SU-DHL-6 (cell line): ENCODE measurements at regions not wholly inside any gene's neighbourhood (a gene's known extent, or its start where the extent isn't known, plus 50 kb on each side); places are given as distances from the start of the nearest gene placed in this dataset.

ENCODE experiments used
- H2AFZ ChIP-seq: fragments of 200-600 bp; sonication (generic); 2 replicates; pipeline ENCODE4 v1.6.1; 2014; ENCODE audit warnings: low read depth, mild to moderate bottlenecking, moderate library complexity, mixed read lengths, antibody characterized with exemption, low read length; ENCODE audit not compliant: severe bottlenecking
- H3F3A ChIP-seq: fragments of 200-600 bp; shearing (Covaris generic); 2 replicates; pipeline ENCODE4 v1.6.0; 2016; ENCODE audit warnings: antibody characterized with exemption, mild to moderate bottlenecking; ENCODE audit not compliant: insufficient read depth
- H3K27ac ChIP-seq: fragments of 200-600 bp; sonication (generic); 2 replicates; pipeline ENCODE4 v1.5.1; 2016; ENCODE audit warnings: low read depth, mild to moderate bottlenecking, low read length, moderate library complexity, mixed read lengths
- H3K27me3 ChIP-seq: fragments of 200-600 bp; sonication (generic), shearing (Covaris generic); 2 replicates; pipeline ENCODE4 v1.6.0; 2014; ENCODE audit warnings: mild to moderate bottlenecking, low read length
- H3K36me3 ChIP-seq: fragments of 200-600 bp; sonication (generic); 2 replicates; pipeline ENCODE4 v1.6.1; 2014; ENCODE audit warnings: mild to moderate bottlenecking, low read length, mixed read lengths
- H3K4me2 ChIP-seq: fragments of 300-600, 200-600 bp; shearing (Covaris generic), sonication (generic); 2 replicates; pipeline ENCODE4 v1.6.0; 2014; ENCODE audit warnings: low read length, low read depth, mild to moderate bottlenecking; ENCODE audit not compliant: poor library complexity, severe bottlenecking
- H3K4me3 ChIP-seq: fragments of 200-600 bp; sonication (generic); 2 replicates; pipeline ENCODE4 v1.5.1; 2014; ENCODE audit warnings: antibody characterized with exemption, low read length, mild to moderate bottlenecking, mixed read lengths; ENCODE audit not compliant: insufficient read depth, poor library complexity, severe bottlenecking
- H3K79me2 ChIP-seq: fragments of 200-600 bp; sonication (generic); 2 replicates; pipeline ENCODE4 v1.6.1; 2014; ENCODE audit warnings: mild to moderate bottlenecking, low read length, moderate library complexity; ENCODE audit not compliant: insufficient read depth
- H3K9ac ChIP-seq: fragments of 200-600 bp; sonication (generic); 2 replicates; pipeline ENCODE4 v1.7.0; 2014; ENCODE audit warnings: mild to moderate bottlenecking, low read length
- H3K9me2 ChIP-seq: fragments of 200-600 bp; sonication (generic); replicated peaks from 2 replicates; pipeline ENCODE4 v1.6.1; 2014; ENCODE audit warnings: low read length; ENCODE audit not compliant: insufficient read depth
- H3K9me3 ChIP-seq: fragments of 200-600 bp; sonication (generic); 2 replicates; pipeline ENCODE4 v1.6.1; 2014; ENCODE audit warnings: low read length, mixed read lengths; ENCODE audit not compliant: insufficient read depth
- H4K20me1 ChIP-seq: fragments of 200-600 bp; sonication (generic); 2 replicates; pipeline ENCODE4 v1.6.1; 2014; ENCODE audit warnings: low read depth, mild to moderate bottlenecking, antibody characterized with exemption, low read length, moderate library complexity, mixed read lengths
- EZH2phosphoT487 ChIP-seq: fragments of 200-600 bp; sonication (generic), shearing (Covaris generic); conservative IDR thresholded peaks from 2 replicates; pipeline ENCODE4 v1.6.1; 2018; ENCODE audit warnings: mild to moderate bottlenecking, antibody characterized with exemption, low read length, moderate library complexity, mixed read lengths
- TF ChIP-seq, protein P1 (sequence below): fragments of 200-600 bp; sonication (generic); IDR thresholded peaks from one replicate; pipeline ENCODE4 v1.5.1; 2017; ENCODE audit warnings: antibody characterized with exemption, mild to moderate bottlenecking, low read length, moderate library complexity; ENCODE audit not compliant: insufficient read depth, poor library complexity, severe bottlenecking

DNA sequence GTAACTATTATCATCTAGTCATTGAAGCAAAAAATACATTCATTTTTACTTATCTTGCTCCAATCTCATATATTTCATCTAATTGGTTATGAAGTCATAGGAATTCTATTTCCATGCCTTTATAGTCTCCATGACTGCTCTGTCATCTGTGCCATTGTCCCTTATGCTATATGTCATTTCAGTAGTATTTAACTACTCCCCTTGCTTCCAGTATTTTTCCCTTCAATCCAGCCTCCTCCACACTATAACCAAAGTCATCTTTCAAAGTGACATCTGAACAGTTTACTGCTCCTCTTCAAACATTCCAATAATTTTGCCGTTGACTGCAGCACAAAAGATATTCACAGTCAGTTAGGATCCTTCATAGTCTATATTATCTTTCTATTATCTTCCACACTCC is 216.6 kb upstream of the HS3ST5 start:
- no peaks in the 10 kb centered on the region for H3K9me2 ChIP-seq
- H3F3A ChIP-seq: no peaks in the 10 kb centered on the region
- no peak overlapping the region for H3K4me2 ChIP-seq
- no peak overlapping the region for H2AFZ ChIP-seq
- H3K27me3 ChIP-seq: no peaks in the 10 kb centered on the region
- no peaks in the 10 kb centered on the region for H3K36me3 ChIP-seq
- no peak overlapping the region for H3K27ac ChIP-seq
- TF ChIP-seq EZH2phosphoT487: no peak
- TF ChIP-seq, protein P1, sequence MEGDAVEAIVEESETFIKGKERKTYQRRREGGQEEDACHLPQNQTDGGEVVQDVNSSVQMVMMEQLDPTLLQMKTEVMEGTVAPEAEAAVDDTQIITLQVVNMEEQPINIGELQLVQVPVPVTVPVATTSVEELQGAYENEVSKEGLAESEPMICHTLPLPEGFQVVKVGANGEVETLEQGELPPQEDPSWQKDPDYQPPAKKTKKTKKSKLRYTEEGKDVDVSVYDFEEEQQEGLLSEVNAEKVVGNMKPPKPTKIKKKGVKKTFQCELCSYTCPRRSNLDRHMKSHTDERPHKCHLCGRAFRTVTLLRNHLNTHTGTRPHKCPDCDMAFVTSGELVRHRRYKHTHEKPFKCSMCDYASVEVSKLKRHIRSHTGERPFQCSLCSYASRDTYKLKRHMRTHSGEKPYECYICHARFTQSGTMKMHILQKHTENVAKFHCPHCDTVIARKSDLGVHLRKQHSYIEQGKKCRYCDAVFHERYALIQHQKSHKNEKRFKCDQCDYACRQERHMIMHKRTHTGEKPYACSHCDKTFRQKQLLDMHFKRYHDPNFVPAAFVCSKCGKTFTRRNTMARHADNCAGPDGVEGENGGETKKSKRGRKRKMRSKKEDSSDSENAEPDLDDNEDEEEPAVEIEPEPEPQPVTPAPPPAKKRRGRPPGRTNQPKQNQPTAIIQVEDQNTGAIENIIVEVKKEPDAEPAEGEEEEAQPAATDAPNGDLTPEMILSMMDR: no peak
- no peaks in the 10 kb centered on the region for H4K20me1 ChIP-seq
- H3K4me3 ChIP-seq: no peak overlapping the region
- H3K79me2 ChIP-seq: no peaks in the 10 kb centered on the region
- no peaks in the 10 kb centered on the region for H3K9me3 ChIP-seq
- H3K9ac ChIP-seq: no peak overlapping the region

DNA sequence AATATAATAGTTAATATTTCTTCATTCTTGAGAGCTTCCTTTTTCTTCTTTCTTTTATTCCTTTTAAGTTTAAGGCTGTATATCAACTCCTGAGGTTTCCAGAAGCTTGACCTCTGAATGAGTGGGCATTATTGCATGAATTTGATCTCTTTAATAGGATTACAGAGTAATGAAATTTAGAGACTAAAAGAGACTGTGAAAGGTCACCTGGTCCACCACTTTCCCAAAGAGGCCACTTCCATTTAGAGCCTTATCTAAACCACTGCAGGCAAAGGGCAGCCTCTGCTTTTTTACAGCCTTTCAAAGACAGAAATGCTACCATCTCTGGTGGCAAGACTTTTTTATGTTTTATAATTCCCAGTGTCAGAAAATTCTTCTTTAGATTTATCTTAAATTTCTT is 215.3 kb upstream of the HS3ST5 start:
- H2AFZ ChIP-seq: no peak overlapping the region
- H3K4me2 ChIP-seq: no peak overlapping the region
- H3K36me3 ChIP-seq: no peaks in the 10 kb centered on the region
- no peaks in the 10 kb centered on the region for H3K27me3 ChIP-seq
- H3K9me2 ChIP-seq: no peaks in the 10 kb centered on the region
- no peak overlapping the region for H3K4me3 ChIP-seq
- no peaks in the 10 kb centered on the region for H4K20me1 ChIP-seq
- no peaks in the 10 kb centered on the region for H3K79me2 ChIP-seq
- TF ChIP-seq, protein P1: no peak
- no peak for TF ChIP-seq EZH2phosphoT487
- H3F3A ChIP-seq: no peaks in the 10 kb centered on the region
- no peaks in the 10 kb centered on the region for H3K9me3 ChIP-seq
- H3K27ac ChIP-seq: no peak overlapping the region
- no peak overlapping the region for H3K9ac ChIP-seq

DNA sequence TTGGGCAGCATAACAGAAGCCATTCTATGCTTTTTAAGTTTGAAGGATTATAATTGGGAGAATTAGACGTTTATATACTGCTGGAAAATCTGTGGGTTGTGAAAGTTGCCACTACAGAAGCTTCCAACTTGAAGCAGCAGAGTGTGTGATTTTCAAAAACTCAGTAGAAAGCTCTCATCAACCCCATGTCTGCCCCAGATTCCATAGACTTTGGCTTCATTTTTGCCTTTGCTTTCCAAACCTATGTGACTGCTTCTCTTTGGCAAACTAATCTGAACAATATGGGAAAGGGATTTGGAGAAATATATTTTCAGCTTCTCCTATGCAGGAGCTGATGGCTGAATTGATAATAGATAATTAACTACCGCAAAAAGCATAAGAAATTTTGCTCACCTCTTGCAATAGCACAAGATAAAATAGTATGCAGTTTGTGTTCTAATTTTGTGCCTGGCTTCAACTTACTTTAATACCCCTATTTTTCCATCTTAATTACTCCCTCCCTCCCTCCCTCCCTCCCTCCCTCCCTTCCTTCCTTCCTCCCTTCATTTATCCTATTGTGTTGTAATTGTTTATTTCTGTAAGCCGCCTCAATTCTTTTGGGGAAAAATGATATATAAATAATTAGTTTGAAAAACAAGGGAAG is 214.1 kb upstream of the HS3ST5 start:
- Histone ChIP-seq H3K9ac (no peak overlapping the region), H3K4me3 (no peak overlapping the region), H3K79me2 (no peaks in the 10 kb centered on the region), H3K27ac (no peak overlapping the region), H4K20me1 (no peaks in the 10 kb centered on the region), H3F3A (no peaks in the 10 kb centered on the region), H3K9me3 (no peaks in the 10 kb centered on the region), H3K36me3 (no peaks in the 10 kb centered on the region), H3K4me2 (no peak overlapping the region), H2AFZ (no peak overlapping the region), H3K27me3 (no peaks in the 10 kb centered on the region), H3K9me2 (no peaks in the 10 kb centered on the region)
- TF ChIP-seq, protein P1: no peak
- no peak for TF ChIP-seq EZH2phosphoT487
